Smooth muscle cell (in vitro differentiated cells): ENCODE measurements at regions not wholly inside any gene's neighbourhood (a gene's known extent, or its start where the extent isn't known, plus 50 kb on each side); places are given as distances from the start of the nearest gene placed in this dataset.

ENCODE experiments used
- DNase-seq: peaks from one replicate; lab custom pipeline; 2025; ENCODE audit not compliant: unreplicated experiment; lab: John Stamatoyannopoulos, UW
- H2AFZ ChIP-seq: fragments of 200-600 bp; sonication (generic); 2 replicates; pipeline ENCODE4 v1.6.0; 2016; ENCODE audit warnings: antibody characterized with exemption, low read depth, mild to moderate bottlenecking
- H3F3A ChIP-seq: fragments of 200-600 bp; sonication (generic); 2 replicates; pipeline ENCODE4 v1.6.0; 2017; ENCODE audit warnings: antibody characterized with exemption, low read depth
- H3K27ac ChIP-seq: fragments of 200-600 bp; sonication (generic); 2 replicates; pipeline ENCODE4 v1.5.1; 2016; ENCODE audit warnings: low read depth, mild to moderate bottlenecking
- H3K27me3 ChIP-seq: fragments of 200-600 bp; sonication (generic); 2 replicates; pipeline ENCODE4 v1.6.1; 2016; ENCODE audit warnings: low read depth, mild to moderate bottlenecking
- H3K36me3 ChIP-seq: fragments of 200-600 bp; sonication (generic); 2 replicates; pipeline ENCODE4 v1.5.1; 2016; ENCODE audit warnings: low read depth
- H3K4me1 ChIP-seq: fragments of 200-600 bp; sonication (generic); 2 replicates; pipeline ENCODE4 v1.5.1; 2016; ENCODE audit warnings: low read depth
- H3K4me2 ChIP-seq: fragments of 200-600 bp; sonication (generic); 2 replicates; pipeline ENCODE4 v1.6.0; 2016; ENCODE audit warnings: mild to moderate bottlenecking
- H3K4me3 ChIP-seq: fragments of 200-600 bp; sonication (generic); 2 replicates; pipeline ENCODE4 v1.5.1; 2016; ENCODE audit warnings: mild to moderate bottlenecking
- H3K79me2 ChIP-seq: fragments of 200-600 bp; sonication (generic); 2 replicates; pipeline ENCODE4 v1.6.0; 2016; ENCODE audit warnings: low read depth, mild to moderate bottlenecking
- H3K9ac ChIP-seq: fragments of 200-600 bp; sonication (generic); 2 replicates; pipeline ENCODE4 v1.6.0; 2016; ENCODE audit warnings: low read depth
- H3K9me3 ChIP-seq: fragments of 200-600 bp; sonication (generic); replicated peaks from 2 replicates; pipeline ENCODE4 v1.5.1; 2016; ENCODE audit warnings: low read depth
- H4K20me1 ChIP-seq: fragments of 200-600 bp; sonication (generic); 2 replicates; pipeline ENCODE4 v1.6.0; 2016; ENCODE audit warnings: low read depth
- CTCF ChIP-seq: fragments of 200-600 bp; sonication (generic); IDR thresholded peaks from 2 replicates; pipeline ENCODE4 v1.5.1; 2017; ENCODE audit warnings: borderline replicate concordance, mild to moderate bottlenecking, antibody characterized with exemption; ENCODE audit not compliant: insufficient read depth, poor library complexity, severe bottlenecking
- WGBS: methylation state at CpG from one replicate; pipeline ENCODE4 v1.1.7; 2016; ENCODE audit warnings: low lambda C conversion rate; 5-methylcytosine and 5-hydroxymethylcytosine counted together

DNA sequence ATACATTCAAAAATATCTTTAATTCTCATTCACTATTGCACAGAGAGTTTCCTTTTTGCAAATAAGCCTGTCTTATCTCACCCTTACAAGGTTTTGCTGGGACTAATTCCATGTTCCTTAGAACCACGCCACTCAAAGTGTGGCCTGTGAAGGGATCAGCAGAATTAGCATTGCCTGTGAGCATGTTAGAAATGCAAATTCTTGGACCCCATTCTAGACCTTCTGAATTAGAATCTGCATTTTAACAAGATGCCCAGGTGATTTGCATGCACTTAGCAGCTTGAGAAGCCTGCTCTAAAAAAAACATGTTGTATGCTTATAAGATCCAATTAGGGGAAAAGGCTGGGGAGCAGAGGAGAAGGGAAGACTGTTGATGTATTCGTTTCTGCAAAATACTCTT lies 460.0 kb downstream of the NTRK2 start:
- H4K20me1 ChIP-seq, result no peaks in the 10 kb centered on the region
- no peaks in the 10 kb centered on the region for H3K27me3 ChIP-seq
- H3K9me3 ChIP-seq, result no peaks in the 10 kb centered on the region
- no peak overlapping the region for H3K9ac ChIP-seq
- no peaks in the 10 kb centered on the region for H3F3A ChIP-seq
- 80% methylated on average over 2 of the region's 2 CpGs for WGBS
- no peak for TF ChIP-seq CTCF
- H3K4me2 ChIP-seq, result no peak overlapping the region
- DNase-seq, result no peak
- no peak overlapping the region for H2AFZ ChIP-seq
- no peaks in the 10 kb centered on the region for H3K4me1 ChIP-seq
- H3K79me2 ChIP-seq, result no peaks in the 10 kb centered on the region
- H3K27ac ChIP-seq, result no peak overlapping the region
- H3K36me3 ChIP-seq, result no peaks in the 10 kb centered on the region
- H3K4me3 ChIP-seq, result no peak overlapping the region

- Histone ChIP-seq H3K27me3 (no peaks in the 10 kb centered on the region), H3K79me2 (no peaks in the 10 kb centered on the region), H3K27ac (peak overlapping the region; percentile 45), H3K4me2 (no peak overlapping the region), H3K9me3 (no peaks in the 10 kb centered on the region), H3F3A (no peaks in the 10 kb centered on the region), H2AFZ (no peak overlapping the region), H4K20me1 (no peaks in the 10 kb centered on the region), H3K9ac (no peak overlapping the region), H3K4me3 (no peak overlapping the region), H3K4me1 (no peaks in the 10 kb centered on the region), H3K36me3 (no peaks in the 10 kb centered on the region)
- no peak for DNase-seq
- WGBS, result 78% methylated on average over 1 of the region's 1 CpG
- TF ChIP-seq CTCF, result no peak
Measured at GRCh38 chr9:85118990-85119755, 449.6 kb downstream of the NTRK2 start.

DNA sequence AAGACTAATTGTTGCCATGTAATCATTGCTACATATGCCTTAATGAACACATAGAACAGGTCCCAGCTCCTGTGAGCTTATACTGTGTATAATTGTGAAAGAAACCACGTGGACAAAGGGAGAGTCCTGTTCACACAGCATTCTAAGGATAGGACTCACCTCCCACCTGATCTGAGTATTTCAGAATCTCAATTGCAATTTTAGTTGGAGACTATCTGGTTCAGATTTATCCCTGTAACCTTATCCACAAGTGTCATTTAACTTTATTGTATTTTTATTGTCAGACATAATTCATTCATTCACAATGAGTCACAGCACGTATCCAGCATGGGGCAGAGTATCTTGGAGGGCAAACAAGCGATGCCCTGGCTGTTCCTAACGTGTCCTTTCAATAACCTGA lies 448.3 kb downstream of the NTRK2 start:
- H3K36me3 ChIP-seq, result no peaks in the 10 kb centered on the region
- 76% methylated on average over 4 of the region's 4 CpGs for WGBS
- H3K9ac ChIP-seq, result no peak overlapping the region
- TF ChIP-seq CTCF, result no peak
- H3K4me1 ChIP-seq, result no peaks in the 10 kb centered on the region
- no peaks in the 10 kb centered on the region for H3K9me3 ChIP-seq
- DNase-seq, result no peak
- no peaks in the 10 kb centered on the region for H3F3A ChIP-seq
- no peak overlapping the region for H2AFZ ChIP-seq
- H4K20me1 ChIP-seq, result no peaks in the 10 kb centered on the region
- H3K4me2 ChIP-seq, result no peak overlapping the region
- no peak overlapping the region for H3K4me3 ChIP-seq
- no peaks in the 10 kb centered on the region for H3K27me3 ChIP-seq
- H3K27ac ChIP-seq, result peak overlapping the region; percentile 45
- no peaks in the 10 kb centered on the region for H3K79me2 ChIP-seq

GRCh38 chr9:85115473-85115872 lies 445.9 kb downstream of the NTRK2 start:
- Histone ChIP-seq H3K36me3 (no peaks in the 10 kb centered on the region), H3K9ac (no peak overlapping the region), H3K4me3 (no peak overlapping the region), H3K27ac (no peak overlapping the region), H3K27me3 (no peaks in the 10 kb centered on the region), H3K9me3 (no peaks in the 10 kb centered on the region), H3K79me2 (no peaks in the 10 kb centered on the region), H4K20me1 (no peaks in the 10 kb centered on the region), H3F3A (no peaks in the 10 kb centered on the region), H2AFZ (no peak overlapping the region), H3K4me1 (no peaks in the 10 kb centered on the region), H3K4me2 (no peak overlapping the region)
- no peak for DNase-seq
- TF ChIP-seq CTCF, result no peak
- WGBS, result 87% methylated on average over 2 of the region's 2 CpGs
